Neural cell (in vitro differentiated cells): ENCODE measurements at regions not wholly inside any gene's neighbourhood (a gene's known extent, or its start where the extent isn't known, plus 50 kb on each side); places are given as distances from the start of the nearest gene placed in this dataset.

Source experiments
- H2AFZ ChIP-seq: fragments of 200-600, 300-800 bp; sonication (generic), shearing (Covaris generic); 2 replicates; pipeline ENCODE4 v1.6.0; 2014; ENCODE audit warnings: low read depth, mild to moderate bottlenecking, antibody characterized with exemption, low read length, moderate library complexity
- H3F3A ChIP-seq: fragments of 200-600 bp; shearing (Covaris generic); 2 replicates; pipeline ENCODE4 v1.6.1; 2016; ENCODE audit warnings: mild to moderate bottlenecking, moderate library complexity, mixed read lengths, antibody characterized with exemption, low read length; ENCODE audit not compliant: insufficient read depth, poor library complexity, severe bottlenecking
- H3K27ac ChIP-seq: fragments of 200-600, 300-800 bp; sonication (generic), shearing (Covaris generic); 2 replicates; pipeline ENCODE4 v1.5.1; 2014; ENCODE audit warnings: mild to moderate bottlenecking, low read length, moderate library complexity
- H3K27me3 ChIP-seq: fragments of 300-800, 200-600 bp; sonication (generic), shearing (Covaris generic); 2 replicates; pipeline ENCODE4 v1.6.0; 2014; ENCODE audit warnings: mild to moderate bottlenecking, low read depth, low read length, moderate library complexity; ENCODE audit not compliant: insufficient read depth
- H3K36me3 ChIP-seq: fragments of 300-800, 200-600 bp; sonication (generic), shearing (Covaris generic); 2 replicates; pipeline ENCODE4 v1.5.1; 2014; ENCODE audit warnings: mild to moderate bottlenecking, antibody characterized with exemption, low read length, moderate library complexity; ENCODE audit not compliant: insufficient read depth
- H3K4me2 ChIP-seq: fragments of 300-800, 200-600 bp; sonication (generic), shearing (Covaris generic); 2 replicates; pipeline ENCODE4 v1.6.0; 2014; ENCODE audit warnings: mild to moderate bottlenecking, low read length
- H3K4me3 ChIP-seq: fragments of 300-800, 200-600 bp; sonication (generic), shearing (Covaris generic); 2 replicates; pipeline ENCODE4 v1.5.1; 2014; ENCODE audit warnings: mild to moderate bottlenecking, low read length, moderate library complexity
- H3K79me2 ChIP-seq: fragments of 200-600 bp; shearing (Covaris generic); replicated peaks from 2 replicates; pipeline ENCODE4 v1.6.0; 2014; ENCODE audit warnings: mild to moderate bottlenecking, low read length, moderate library complexity; ENCODE audit not compliant: insufficient read depth
- H3K9ac ChIP-seq: fragments of 300-800, 200-600 bp; sonication (generic), shearing (Covaris generic); 2 replicates; pipeline ENCODE4 v1.6.1; 2016; ENCODE audit warnings: mild to moderate bottlenecking, low read length, mixed read lengths
- H3K9me2 ChIP-seq: fragments of 200-600 bp; shearing (Covaris generic); 2 replicates; pipeline ENCODE4 v1.6.1; 2016; ENCODE audit warnings: mild to moderate bottlenecking, low read length, mixed read lengths; ENCODE audit not compliant: insufficient read depth
- H3K9me3 ChIP-seq: fragments of 200-600, 300-800 bp; sonication (generic), shearing (Covaris generic); 2 replicates; pipeline ENCODE4 v1.6.1; 2016; ENCODE audit warnings: mild to moderate bottlenecking, mixed run types, low read length, moderate library complexity, mixed read lengths
- H4K20me1 ChIP-seq: fragments of 200-600 bp; shearing (Covaris generic); 2 replicates; pipeline ENCODE4 v1.6.1; 2016; ENCODE audit warnings: mild to moderate bottlenecking, mixed run types; ENCODE audit not compliant: insufficient read depth
- CTCF ChIP-seq: fragments of 450-650 bp; IDR thresholded peaks from 2 replicates; pipeline ENCODE4 v1.5.1; 2014; ENCODE audit warnings: antibody characterized with exemption, mild to moderate bottlenecking, moderate library complexity; ENCODE audit not compliant: poor library complexity, severe bottlenecking
- EP300 ChIP-seq: fragments of 450-650 bp; conservative IDR thresholded peaks from 2 replicates; pipeline ENCODE4 v1.6.1; 2014; ENCODE audit warnings: antibody characterized with exemption, mild to moderate bottlenecking, moderate library complexity; ENCODE audit not compliant: poor library complexity, severe bottlenecking
- EZH2 ChIP-seq: fragments of 200-600, 300-800 bp; shearing (Covaris generic), sonication (generic); IDR thresholded peaks from 2 replicates; pipeline ENCODE4 v1.6.1; 2014; ENCODE audit warnings: antibody characterized with exemption, low read length, borderline replicate concordance, mild to moderate bottlenecking; ENCODE audit not compliant: insufficient read depth, poor library complexity, severe bottlenecking
- MXI1 ChIP-seq: fragments of 450-650 bp; conservative IDR thresholded peaks from 2 replicates; pipeline ENCODE4 v1.6.1; 2014; ENCODE audit warnings: antibody characterized with exemption, mild to moderate bottlenecking; ENCODE audit not compliant: poor library complexity, severe bottlenecking
- POLR2AphosphoS5 ChIP-seq: IDR thresholded peaks from 2 replicates; pipeline ENCODE4 v1.6.1; 2012
- RAD21 ChIP-seq: fragments of 450-650 bp; conservative IDR thresholded peaks from 2 replicates; pipeline ENCODE4 v1.6.1; 2014; ENCODE audit warnings: antibody characterized with exemption, mild to moderate bottlenecking, moderate library complexity
- REST ChIP-seq: IDR thresholded peaks from 2 replicates; pipeline ENCODE4 v1.6.1; 2012; ENCODE audit warnings: borderline replicate concordance
- SMC3 ChIP-seq: fragments of 450-650 bp; conservative IDR thresholded peaks from 2 replicates; pipeline ENCODE4 v1.6.1; 2014; ENCODE audit warnings: antibody characterized with exemption, mild to moderate bottlenecking, moderate library complexity; ENCODE audit not compliant: poor library complexity
- TAF1 ChIP-seq: IDR thresholded peaks from 2 replicates; pipeline ENCODE4 v1.6.1; 2012; ENCODE audit warnings: low read depth

- no peaks in the 10 kb centered on the region for H3K9me2 ChIP-seq
- TF ChIP-seq CTCF (no peak), REST (no peak), TAF1 (no peak), EP300 (no peak), MXI1 (no peak), SMC3 (no peak), EZH2 (no peak), POLR2AphosphoS5 (no peak), RAD21 (no peak)
- no peaks in the 10 kb centered on the region for H3K27me3 ChIP-seq
- H2AFZ ChIP-seq, result no peak overlapping the region
- H3K9me3 ChIP-seq, result no peaks in the 10 kb centered on the region
- no peak overlapping the region for H3K9ac ChIP-seq
- H3F3A ChIP-seq, result no peaks in the 10 kb centered on the region
- H3K4me3 ChIP-seq, result no peak overlapping the region
- H4K20me1 ChIP-seq, result no peaks in the 10 kb centered on the region
- no peaks in the 10 kb centered on the region for H3K79me2 ChIP-seq
- H3K27ac ChIP-seq, result no peak overlapping the region
- no peaks in the 10 kb centered on the region for H3K36me3 ChIP-seq
- no peak overlapping the region for H3K4me2 ChIP-seq
Measured at GRCh38 chr11:32187111-32187510, 96.2 kb downstream of the RCN1 start.

GRCh38 chr11:32188785-32189184 is 97.9 kb downstream of the RCN1 start:
- Histone ChIP-seq H3K9ac (no peak overlapping the region), H3K9me3 (no peaks in the 10 kb centered on the region), H3K36me3 (no peaks in the 10 kb centered on the region), H3K27me3 (no peaks in the 10 kb centered on the region), H3K9me2 (no peaks in the 10 kb centered on the region), H3K4me3 (no peak overlapping the region), H3K79me2 (no peaks in the 10 kb centered on the region), H4K20me1 (no peaks in the 10 kb centered on the region), H3K27ac (no peak overlapping the region), H3K4me2 (no peak overlapping the region), H3F3A (no peaks in the 10 kb centered on the region), H2AFZ (no peak overlapping the region)
- TF ChIP-seq REST, result no peak
- no peak for TF ChIP-seq EZH2
- TF ChIP-seq SMC3, result no peak
- no peak for TF ChIP-seq POLR2AphosphoS5
- no peak for TF ChIP-seq CTCF
- TF ChIP-seq EP300, result no peak
- TF ChIP-seq MXI1, result no peak
- no peak for TF ChIP-seq TAF1
- no peak for TF ChIP-seq RAD21
